Thoracic aorta (tissue), 2 donors: ENCODE measurements at regions not wholly inside any gene's neighbourhood (a gene's known extent, or its start where the extent isn't known, plus 50 kb on each side); places are given as distances from the start of the nearest gene placed in this dataset.

Experiments
- ATAC-seq: fragments of 150-250 bp; one replicate; pipeline ENCODE4 v1.8.0; 2017; ENCODE audit warnings: low read depth; ENCODE audit not compliant: insufficient number of reproducible peaks, low FRiP score
- DNase-seq: peaks from one replicate; pipeline ENCODE4 v3.0.0-alpha.2; 2020; ENCODE audit warnings: low spot score
- H3K27ac ChIP-seq, 2 donors: fragments of 200-600 bp; sonication (generic); 1 replicate in 1 of 2; 2 replicates in 1 of 2; pipeline ENCODE4 v1.5.1; 2016; ENCODE audit warnings: mild to moderate bottlenecking in 2 of 2, moderate library complexity in 2 of 2
- H3K27me3 ChIP-seq: fragments of 200-600 bp; sonication (generic); replicated peaks from 2 replicates; pipeline ENCODE4 v1.6.0; 2016; ENCODE audit warnings: mild to moderate bottlenecking; ENCODE audit not compliant: insufficient read depth
- H3K36me3 ChIP-seq: fragments of 200-600 bp; sonication (generic); one replicate; pipeline ENCODE4 v1.5.1; 2016
- H3K4me1 ChIP-seq, 2 donors: fragments of 200-600 bp; sonication (generic); 1 replicate in 1 of 2; 2 replicates in 1 of 2; pipeline versions ENCODE4 v1.5.1 to v1.6.0; 2016; ENCODE audit warnings: low read depth in 2 of 2, mild to moderate bottlenecking in 1 of 2; ENCODE audit not compliant: control insufficient read depth in 1 of 2
- H3K4me3 ChIP-seq: fragments of 200-600 bp; sonication (generic); 2 replicates; pipeline ENCODE4 v1.5.1; 2016; ENCODE audit warnings: mild to moderate bottlenecking
- H3K9me3 ChIP-seq: fragments of 200-600 bp; sonication (generic); 2 replicates; pipeline ENCODE4 v1.5.1; 2016
- TF ChIP-seq, protein P1 (sequence below): fragments of 200-600 bp; sonication (generic); IDR thresholded peaks from one replicate; pipeline ENCODE4 v1.5.1; 2019; ENCODE audit warnings: antibody characterized with exemption

DNA sequence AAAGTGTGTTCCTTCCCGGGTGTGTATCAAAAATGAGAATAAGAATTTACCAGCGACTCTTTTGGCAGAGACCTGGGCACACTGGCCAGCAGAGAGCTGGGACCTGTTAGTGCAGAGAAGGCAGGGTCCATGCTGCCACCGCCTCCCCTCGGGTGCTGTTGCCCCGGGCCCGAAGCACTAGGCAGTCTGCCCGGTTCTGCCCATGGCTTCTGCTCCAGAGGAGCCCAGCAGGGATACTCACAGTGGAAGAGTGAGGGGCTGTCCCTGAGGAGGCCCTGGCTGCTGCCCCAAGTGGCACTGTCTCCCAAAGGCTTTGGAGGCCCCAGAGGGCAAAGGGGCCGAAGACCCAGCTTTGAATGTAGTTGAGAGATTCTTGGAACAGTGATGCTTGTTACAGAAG is 80.5 kb downstream of the MIS18A start:
- no peaks in the 10 kb centered on the region for H3K9me3 ChIP-seq
- no peak overlapping the region for H3K4me3 ChIP-seq
- peaks cover 9 to 22% of the 10 kb centered on the region in 2 donors for H3K4me1 ChIP-seq
- no peak for ATAC-seq
- DNase-seq: no peak
- no peaks in the 10 kb centered on the region for H3K27me3 ChIP-seq
- TF ChIP-seq, protein P1, sequence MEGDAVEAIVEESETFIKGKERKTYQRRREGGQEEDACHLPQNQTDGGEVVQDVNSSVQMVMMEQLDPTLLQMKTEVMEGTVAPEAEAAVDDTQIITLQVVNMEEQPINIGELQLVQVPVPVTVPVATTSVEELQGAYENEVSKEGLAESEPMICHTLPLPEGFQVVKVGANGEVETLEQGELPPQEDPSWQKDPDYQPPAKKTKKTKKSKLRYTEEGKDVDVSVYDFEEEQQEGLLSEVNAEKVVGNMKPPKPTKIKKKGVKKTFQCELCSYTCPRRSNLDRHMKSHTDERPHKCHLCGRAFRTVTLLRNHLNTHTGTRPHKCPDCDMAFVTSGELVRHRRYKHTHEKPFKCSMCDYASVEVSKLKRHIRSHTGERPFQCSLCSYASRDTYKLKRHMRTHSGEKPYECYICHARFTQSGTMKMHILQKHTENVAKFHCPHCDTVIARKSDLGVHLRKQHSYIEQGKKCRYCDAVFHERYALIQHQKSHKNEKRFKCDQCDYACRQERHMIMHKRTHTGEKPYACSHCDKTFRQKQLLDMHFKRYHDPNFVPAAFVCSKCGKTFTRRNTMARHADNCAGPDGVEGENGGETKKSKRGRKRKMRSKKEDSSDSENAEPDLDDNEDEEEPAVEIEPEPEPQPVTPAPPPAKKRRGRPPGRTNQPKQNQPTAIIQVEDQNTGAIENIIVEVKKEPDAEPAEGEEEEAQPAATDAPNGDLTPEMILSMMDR: no peak
- H3K27ac ChIP-seq: no peak overlapping the region
- no peaks in the 10 kb centered on the region for H3K36me3 ChIP-seq

DNA sequence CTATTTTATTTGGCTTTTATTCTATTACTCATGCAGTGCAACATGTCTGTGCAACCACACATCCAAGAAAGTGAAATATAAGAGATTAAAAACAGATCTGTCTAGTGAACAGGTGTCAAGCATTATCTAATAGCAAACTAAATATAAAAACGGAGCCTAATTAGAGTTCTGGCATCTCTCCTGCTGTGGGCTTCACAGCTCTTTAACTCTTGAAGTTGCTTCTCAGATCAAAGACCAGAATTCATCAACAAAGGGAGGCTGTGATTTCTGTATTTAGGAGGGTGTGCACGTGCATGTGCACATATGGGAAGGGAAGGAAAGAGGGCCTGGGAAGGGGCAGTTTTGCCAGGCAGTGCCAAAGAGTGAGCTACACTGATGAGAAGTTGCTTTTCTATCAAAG is 81.0 kb downstream of the MIS18A start:
- H3K27me3 ChIP-seq: no peaks in the 10 kb centered on the region
- peaks cover 9 to 22% of the 10 kb centered on the region in 2 donors for H3K4me1 ChIP-seq
- TF ChIP-seq, protein P1: no peak
- no peaks in the 10 kb centered on the region for H3K9me3 ChIP-seq
- no peak overlapping the region for H3K27ac ChIP-seq
- H3K36me3 ChIP-seq: no peaks in the 10 kb centered on the region
- no peak overlapping the region for H3K4me3 ChIP-seq
- ATAC-seq (no peak), DNase-seq (no peak)

DNA sequence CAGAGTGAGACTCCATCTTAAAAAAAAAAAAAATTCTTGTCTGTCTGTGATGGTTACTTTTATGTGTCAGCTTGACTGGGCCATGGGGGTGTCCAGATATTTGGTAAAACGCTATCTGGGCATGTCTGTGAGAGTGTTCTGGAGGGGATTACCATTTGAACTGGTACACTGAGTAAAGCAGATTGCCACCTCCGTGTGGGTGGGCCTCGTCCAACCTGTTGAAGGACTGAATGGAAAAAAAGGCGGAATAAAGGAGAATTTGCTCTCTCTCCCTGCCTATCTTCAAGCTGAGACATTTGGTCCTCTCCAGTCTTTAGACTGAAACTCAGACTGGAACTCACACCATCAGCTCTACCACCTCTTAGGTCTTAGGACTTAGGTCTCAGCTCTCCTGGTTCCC is 82.8 kb downstream of the MIS18A start:
- no peaks in the 10 kb centered on the region for H3K9me3 ChIP-seq
- H3K4me1 ChIP-seq: peaks cover 9 to 22% of the 10 kb centered on the region in 2 donors
- TF ChIP-seq, protein P1: no peak
- no peak overlapping the region for H3K27ac ChIP-seq
- no peak for ATAC-seq
- no peak for DNase-seq
- no peak overlapping the region for H3K4me3 ChIP-seq
- H3K27me3 ChIP-seq: no peaks in the 10 kb centered on the region
- H3K36me3 ChIP-seq: no peaks in the 10 kb centered on the region

DNA sequence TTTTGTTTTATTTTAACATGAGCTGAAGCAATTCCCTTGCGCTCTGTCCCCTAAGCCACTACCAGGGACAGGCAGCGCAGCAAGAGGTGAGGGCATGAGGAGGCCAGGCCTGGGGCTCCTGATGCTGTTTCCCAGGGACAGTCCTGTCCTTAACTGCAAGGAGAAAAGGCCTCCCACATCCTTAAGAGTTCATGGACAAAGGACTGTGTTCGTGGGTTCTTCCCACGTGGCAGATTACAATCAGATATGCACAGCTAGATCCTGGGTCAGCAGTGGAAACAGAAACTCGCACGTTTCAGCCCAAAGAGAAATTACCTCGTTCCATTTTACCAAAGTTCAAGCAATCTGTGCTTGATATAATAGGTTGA is 85.8 kb downstream of the MIS18A start:
- Histone ChIP-seq H3K9me3 (no peaks in the 10 kb centered on the region), H3K4me1 (peaks cover 9 to 11% of the 10 kb centered on the region in 2 donors), H3K4me3 (no peak overlapping the region), H3K27me3 (no peaks in the 10 kb centered on the region), H3K36me3 (no peaks in the 10 kb centered on the region), H3K27ac (no peak overlapping the region)
- ATAC-seq (no peak), DNase-seq (no peak)
- TF ChIP-seq, protein P1: no peak

DNA sequence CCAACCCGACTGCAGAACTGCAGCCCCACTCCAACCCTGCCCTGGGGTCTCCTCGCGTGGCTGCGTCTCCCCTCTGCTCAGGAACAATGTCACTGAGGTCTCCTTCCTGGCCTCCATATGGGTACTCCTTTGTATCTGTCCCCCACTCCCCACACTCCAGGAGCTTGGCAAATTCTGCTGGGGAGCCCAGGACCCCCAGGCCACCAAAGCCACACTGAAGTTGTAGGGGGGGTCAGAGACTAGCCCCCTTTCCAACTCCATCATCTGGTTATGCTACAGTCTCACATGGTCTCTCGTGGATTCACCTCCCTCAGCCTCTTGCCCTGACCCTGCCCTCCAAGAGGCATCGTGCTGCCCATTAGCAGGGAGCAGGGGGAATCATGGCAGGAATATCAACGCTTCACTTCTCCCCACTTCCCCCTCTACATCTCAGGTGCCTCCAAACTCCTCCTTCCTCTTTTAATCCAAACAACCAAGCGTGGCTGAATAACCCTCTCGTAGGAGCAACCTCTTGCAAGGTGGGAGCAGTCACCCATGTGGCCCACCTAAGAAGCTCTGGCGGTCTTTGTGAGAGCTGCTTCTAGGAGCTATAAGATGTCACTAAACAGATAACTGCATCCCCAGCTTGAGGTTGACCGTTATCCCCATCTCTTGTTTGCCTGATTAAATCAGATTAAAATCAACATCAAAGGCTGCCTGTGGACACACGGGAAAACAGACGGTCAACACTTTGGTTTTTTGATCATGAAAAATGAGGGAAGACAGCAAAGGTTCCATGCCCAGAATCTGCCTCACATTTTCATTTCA is 86.4 kb downstream of the MIS18A start:
- Histone ChIP-seq H3K36me3 (no peaks in the 10 kb centered on the region), H3K4me1 (peaks cover 4 to 5% of the 10 kb centered on the region in 2 donors), H3K4me3 (no peak overlapping the region), H3K27me3 (no peaks in the 10 kb centered on the region), H3K27ac (no peak overlapping the region), H3K9me3 (no peaks in the 10 kb centered on the region)
- DNase-seq (no peak), ATAC-seq (no peak)
- TF ChIP-seq, protein P1: no peak
